GM12801 (cell line): ENCODE measurements at regions not wholly inside any gene's neighbourhood (a gene's known extent, or its start where the extent isn't known, plus 50 kb on each side); places are given as distances from the start of the nearest gene placed in this dataset.

Source experiments
- TF ChIP-seq, protein P1 (sequence below): IDR thresholded peaks from one replicate; pipeline ENCODE4 v1.5.1; 2011; ENCODE audit warnings: control low read depth; ENCODE audit not compliant: insufficient read length; ENCODE audit errors: extremely low read depth

DNA sequence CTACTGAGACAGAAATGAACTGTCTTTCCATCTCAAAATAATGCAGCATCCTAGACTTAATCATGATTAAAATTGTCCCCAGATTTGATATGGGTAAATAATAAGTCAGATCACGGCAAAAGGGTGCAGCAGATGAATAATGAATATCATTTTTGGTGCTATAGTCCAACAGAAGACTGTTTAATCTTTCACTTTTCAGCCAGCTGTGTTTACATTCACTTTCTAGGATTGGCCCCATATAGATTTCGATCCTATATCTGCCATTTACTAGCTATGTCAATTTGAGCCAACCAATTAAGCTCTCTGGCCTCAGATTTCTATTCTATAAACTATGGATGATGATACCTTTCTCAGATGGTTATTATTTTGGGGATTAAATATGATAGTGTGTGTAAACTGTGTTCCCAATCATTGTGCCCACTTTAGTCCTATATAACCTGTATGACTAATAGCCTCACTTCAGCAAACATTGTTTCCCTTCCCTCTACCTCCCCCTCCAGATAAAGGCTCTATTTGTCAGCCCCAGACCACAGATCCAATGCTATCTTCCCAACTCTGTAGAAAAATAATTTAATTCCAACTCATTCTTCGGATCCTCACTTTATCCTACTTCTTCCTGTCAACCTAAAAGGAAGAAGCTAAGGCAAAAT is 53.6 kb upstream of the NT5E start:
- TF ChIP-seq, protein P1, sequence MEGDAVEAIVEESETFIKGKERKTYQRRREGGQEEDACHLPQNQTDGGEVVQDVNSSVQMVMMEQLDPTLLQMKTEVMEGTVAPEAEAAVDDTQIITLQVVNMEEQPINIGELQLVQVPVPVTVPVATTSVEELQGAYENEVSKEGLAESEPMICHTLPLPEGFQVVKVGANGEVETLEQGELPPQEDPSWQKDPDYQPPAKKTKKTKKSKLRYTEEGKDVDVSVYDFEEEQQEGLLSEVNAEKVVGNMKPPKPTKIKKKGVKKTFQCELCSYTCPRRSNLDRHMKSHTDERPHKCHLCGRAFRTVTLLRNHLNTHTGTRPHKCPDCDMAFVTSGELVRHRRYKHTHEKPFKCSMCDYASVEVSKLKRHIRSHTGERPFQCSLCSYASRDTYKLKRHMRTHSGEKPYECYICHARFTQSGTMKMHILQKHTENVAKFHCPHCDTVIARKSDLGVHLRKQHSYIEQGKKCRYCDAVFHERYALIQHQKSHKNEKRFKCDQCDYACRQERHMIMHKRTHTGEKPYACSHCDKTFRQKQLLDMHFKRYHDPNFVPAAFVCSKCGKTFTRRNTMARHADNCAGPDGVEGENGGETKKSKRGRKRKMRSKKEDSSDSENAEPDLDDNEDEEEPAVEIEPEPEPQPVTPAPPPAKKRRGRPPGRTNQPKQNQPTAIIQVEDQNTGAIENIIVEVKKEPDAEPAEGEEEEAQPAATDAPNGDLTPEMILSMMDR, result no peak

DNA sequence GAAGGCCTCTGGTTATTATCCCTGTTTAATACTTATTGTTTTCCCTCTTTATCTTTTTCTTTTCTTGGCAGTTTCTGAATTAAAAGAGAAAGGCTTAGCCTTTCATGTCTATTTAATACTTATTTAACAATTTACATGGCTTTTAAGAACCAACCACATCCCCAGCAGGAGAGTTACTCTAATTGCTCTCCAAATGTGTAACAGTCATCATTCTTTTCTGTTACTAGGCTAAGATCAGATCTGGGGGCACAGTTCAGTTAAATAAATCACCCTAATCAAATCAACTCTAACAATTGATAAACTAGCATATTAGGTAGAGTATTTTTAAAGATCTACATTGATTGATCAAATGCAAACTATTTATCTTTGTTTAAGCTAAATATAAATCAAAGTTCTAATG is 54.1 kb upstream of the NT5E start:
- TF ChIP-seq, protein P1, result no peak

DNA sequence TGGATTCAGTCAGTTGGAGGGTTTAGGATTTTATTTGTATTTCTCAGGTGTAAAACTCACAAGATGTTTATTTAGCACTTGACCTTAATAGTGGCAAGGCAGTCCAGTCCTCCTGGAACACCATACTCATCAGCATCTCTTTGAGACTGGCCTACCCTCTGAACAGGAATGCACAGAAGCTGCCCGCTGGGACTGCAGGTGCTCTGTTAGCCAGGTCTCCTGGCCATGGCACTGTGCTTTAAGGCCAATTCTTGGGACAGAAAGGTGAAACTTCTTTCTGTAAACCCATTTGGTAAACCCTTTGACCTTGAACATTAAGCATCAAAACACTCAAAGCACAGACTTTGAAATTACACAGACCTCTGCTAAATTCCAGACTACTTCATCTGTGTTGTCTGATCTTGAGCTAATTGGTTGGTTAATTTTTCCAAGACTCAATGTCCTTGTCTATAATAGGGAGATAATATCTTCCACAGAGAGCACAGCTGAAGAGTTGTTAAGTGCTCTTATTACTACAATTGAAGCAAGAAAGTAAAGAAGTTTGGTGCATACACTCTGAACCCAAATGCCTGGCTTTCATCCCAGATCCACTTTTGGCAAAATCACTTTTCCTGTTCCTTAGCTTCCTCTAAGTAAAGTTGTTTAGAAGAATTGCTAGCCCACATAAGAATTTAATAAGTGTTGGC is 54.9 kb upstream of the NT5E start:
- TF ChIP-seq, protein P1, result no peak

DNA sequence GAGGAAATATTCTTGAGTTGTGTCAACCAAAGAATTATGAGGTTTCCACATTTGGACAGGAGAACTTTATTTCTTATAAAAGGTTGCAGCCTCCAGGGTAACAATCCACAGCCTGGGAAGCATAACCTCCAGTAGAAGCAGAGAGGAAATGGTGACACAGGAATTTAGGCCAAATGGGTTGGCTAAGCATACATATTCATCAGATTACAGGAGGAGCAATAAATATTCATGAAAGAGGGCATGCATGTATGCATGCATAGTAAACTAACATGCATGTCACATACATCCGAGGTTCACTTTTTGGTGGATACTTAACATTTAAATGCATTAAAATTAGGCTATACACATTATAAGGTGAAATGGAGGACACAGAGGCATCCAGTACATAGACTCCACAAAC is 55.7 kb upstream of the NT5E start:
- TF ChIP-seq, protein P1, result no peak

DNA sequence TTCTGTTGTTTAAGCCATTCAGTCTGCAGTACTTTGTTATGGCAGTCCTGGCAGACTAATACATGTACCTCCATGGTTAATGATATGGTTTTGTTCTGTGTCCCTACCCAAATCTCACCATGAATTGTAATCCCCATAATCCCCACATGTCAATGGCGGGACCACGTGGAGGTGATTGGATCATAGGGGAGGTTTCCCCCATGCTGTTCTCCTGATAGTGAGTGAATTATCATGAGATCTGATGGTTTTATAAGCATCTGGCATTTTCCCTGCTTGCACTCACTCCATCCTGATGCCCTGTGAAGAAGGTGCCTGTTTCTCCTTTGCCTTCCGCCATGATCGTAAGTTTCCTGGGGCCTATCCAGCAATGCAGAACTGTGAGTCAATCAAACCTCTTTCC is 57.5 kb upstream of the NT5E start:
- TF ChIP-seq, protein P1, result no peak

DNA sequence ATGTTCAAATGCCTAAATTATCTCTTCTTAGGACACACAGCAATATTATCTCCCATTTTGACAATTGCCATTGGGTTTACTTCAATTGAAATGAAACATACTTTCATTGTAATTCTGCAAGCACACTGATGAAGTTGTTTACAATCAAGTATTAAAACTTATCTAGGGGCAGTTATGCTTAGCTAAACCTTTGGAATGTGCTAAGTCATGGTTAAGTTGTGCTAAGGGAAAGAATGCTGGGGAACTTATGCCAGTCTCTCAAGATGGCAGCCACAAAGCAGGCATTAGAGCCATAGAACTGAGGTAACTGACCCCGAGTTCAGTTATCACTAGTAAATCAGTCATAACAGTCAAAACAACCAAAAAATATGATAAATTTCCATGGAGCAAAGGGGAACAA is 59.1 kb upstream of the NT5E start:
- TF ChIP-seq, protein P1, result no peak

DNA sequence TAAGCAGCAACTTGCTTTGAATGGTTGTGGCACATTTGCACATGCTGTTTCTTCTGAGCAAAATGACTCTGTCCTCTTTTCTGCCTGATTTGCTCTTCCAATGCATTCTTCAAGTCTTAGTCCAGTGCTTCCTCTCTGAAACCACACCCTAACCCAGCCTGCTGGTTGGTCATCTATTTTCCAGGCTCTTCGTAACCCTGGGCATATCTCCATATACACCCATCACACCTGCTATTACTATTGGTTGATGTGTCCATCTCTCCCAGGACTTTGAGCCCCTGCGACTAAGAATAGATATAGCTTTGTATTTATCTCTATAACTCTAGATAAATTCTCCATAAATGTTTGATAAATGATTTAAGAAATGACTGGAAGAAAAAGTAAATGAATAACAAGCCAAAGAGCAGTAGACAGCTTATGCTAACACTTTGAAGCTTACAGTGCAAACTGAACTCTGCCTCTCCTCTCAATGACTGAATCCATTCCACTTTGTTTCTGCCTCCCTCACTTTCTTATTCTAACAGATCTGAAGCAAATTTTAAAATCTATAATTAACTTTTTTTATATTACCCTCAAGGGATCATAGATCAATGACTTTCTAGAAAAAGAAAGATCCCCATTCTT is 59.7 kb upstream of the NT5E start:
- TF ChIP-seq, protein P1, result no peak
